ENCODE measurements at regions not wholly inside any gene's neighbourhood (a gene's known extent, or its start where the extent isn't known, plus 50 kb on each side); places are given as distances from the start of the nearest gene placed in this dataset.

DNA sequence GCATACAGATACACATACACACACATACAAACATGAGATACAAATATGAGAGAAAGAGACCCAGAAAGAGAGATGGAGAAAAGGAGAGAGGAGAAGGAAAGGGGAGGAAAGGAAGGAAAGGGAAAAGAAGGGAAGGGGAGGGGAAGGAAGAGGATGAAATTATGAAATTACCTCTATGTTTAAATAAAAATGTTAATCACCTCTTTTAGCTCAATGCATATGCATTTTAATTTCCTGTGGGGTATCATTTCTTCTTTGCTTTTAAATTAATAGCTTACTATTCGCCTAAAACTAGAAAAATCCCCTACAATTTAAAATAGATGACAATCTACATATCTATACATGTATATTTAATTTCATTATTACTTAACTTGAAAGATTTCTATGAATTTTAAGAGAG lies 958.0 kb upstream of the CNTN5 start:
- TF ChIP-seq, protein P1, sequence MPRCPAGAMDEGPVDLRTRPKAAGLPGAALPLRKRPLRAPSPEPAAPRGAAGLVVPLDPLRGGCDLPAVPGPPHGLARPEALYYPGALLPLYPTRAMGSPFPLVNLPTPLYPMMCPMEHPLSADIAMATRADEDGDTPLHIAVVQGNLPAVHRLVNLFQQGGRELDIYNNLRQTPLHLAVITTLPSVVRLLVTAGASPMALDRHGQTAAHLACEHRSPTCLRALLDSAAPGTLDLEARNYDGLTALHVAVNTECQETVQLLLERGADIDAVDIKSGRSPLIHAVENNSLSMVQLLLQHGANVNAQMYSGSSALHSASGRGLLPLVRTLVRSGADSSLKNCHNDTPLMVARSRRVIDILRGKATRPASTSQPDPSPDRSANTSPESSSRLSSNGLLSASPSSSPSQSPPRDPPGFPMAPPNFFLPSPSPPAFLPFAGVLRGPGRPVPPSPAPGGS (IDR thresholded peaks at IDR 0.05) = no peak
- TF ChIP-seq, protein P2, sequence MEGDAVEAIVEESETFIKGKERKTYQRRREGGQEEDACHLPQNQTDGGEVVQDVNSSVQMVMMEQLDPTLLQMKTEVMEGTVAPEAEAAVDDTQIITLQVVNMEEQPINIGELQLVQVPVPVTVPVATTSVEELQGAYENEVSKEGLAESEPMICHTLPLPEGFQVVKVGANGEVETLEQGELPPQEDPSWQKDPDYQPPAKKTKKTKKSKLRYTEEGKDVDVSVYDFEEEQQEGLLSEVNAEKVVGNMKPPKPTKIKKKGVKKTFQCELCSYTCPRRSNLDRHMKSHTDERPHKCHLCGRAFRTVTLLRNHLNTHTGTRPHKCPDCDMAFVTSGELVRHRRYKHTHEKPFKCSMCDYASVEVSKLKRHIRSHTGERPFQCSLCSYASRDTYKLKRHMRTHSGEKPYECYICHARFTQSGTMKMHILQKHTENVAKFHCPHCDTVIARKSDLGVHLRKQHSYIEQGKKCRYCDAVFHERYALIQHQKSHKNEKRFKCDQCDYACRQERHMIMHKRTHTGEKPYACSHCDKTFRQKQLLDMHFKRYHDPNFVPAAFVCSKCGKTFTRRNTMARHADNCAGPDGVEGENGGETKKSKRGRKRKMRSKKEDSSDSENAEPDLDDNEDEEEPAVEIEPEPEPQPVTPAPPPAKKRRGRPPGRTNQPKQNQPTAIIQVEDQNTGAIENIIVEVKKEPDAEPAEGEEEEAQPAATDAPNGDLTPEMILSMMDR (IDR thresholded peaks at IDR 0.05) = no peak
- TF ChIP-seq JUNB (IDR thresholded peaks at IDR 0.05) = no peak
- TF ChIP-seq ESRRA (IDR thresholded peaks at IDR 0.05; ENCODE audit: borderline replicate concordance, low read length) = no peak
- TF ChIP-seq RAD21 (conservative IDR thresholded peaks at IDR 0.05 in 1 of 2, IDR thresholded peaks at IDR 0.05 in 1 of 2) = no peak
- no peak for TF ChIP-seq MAZ (IDR thresholded peaks at IDR 0.05; ENCODE audit: borderline replicate concordance, low read depth, low read length)
- TF ChIP-seq, protein P3, sequence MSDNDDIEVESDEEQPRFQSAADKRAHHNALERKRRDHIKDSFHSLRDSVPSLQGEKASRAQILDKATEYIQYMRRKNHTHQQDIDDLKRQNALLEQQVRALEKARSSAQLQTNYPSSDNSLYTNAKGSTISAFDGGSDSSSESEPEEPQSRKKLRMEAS (IDR thresholded peaks at IDR 0.05) = no peak
- TF ChIP-seq RCOR1 (IDR thresholded peaks at IDR 0.05; ENCODE audit: low read depth, low read length) = no peak
- TF ChIP-seq EP300 (IDR thresholded peaks at IDR 0.05) = no peak

Data from A549 (cell line).